Suprapubic skin (tissue), 3 donors: ENCODE measurements at regions not wholly inside any gene's neighbourhood (a gene's known extent, or its start where the extent isn't known, plus 50 kb on each side); places are given as distances from the start of the nearest gene placed in this dataset.

Experiments used
- CTCF ChIP-seq, 2 donors: fragments of 200-600 bp in 1 of 2; fragments of 450-650 bp in 1 of 2; sonication (generic) in 1 of 2; IDR thresholded peaks; one replicate each; pipeline ENCODE4 v1.5.1; 2016 to 2019; ENCODE audit warnings: antibody characterized with exemption in 2 of 2, mild to moderate bottlenecking in 1 of 2, moderate library complexity in 1 of 2
- POLR2AphosphoS5 ChIP-seq, 3 donors: sonication (generic); formaldehyde crosslinking; IDR thresholded peaks; one replicate each; pipeline ENCODE4 v1.6.1; 2017; ENCODE audit warnings: antibody characterized with exemption in 3 of 3

DNA sequence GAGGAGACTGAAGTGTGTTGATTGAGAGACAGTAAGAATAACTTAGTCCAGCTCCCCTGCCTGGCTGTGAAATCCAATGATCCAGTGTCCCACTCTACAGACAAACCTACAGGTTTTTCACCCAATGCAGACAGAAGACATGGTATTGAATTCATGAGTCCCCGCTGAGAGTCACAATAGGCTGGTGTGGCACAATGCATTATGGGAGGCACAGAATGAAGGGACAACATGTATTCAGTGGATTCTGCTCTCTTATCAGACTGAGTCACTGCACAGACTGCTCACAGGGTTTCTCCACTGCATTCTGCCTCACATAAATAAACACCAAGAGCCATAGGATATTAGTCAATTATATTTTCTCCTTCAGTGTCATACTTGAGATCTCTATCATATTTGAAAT lies 55.2 kb upstream of the TOP3B start:
- TF ChIP-seq POLR2AphosphoS5 (IDR thresholded peaks at IDR 0.05) (no peak), CTCF (IDR thresholded peaks at IDR 0.05) (no peak)
